HEK293 (cell line): ENCODE measurements at regions not wholly inside any gene's neighbourhood (a gene's known extent, or its start where the extent isn't known, plus 50 kb on each side); places are given as distances from the start of the nearest gene placed in this dataset.

Experiments
- CTCF ChIA-PET: fragments of 350-600 bp; formaldehyde crosslinking; extraction: SDS; loops from one replicate; lab custom pipeline; 2021; ENCODE audit warnings: antibody characterized with exemption; lab: Yijun Ruan, JAX
- POLR2A ChIA-PET: fragments of 300-600 bp; formaldehyde crosslinking; extraction: SDS; loops from one replicate; lab custom pipeline; 2020; ENCODE audit warnings: antibody characterized with exemption, inconsistent platforms; lab: Yijun Ruan, JAX
- H3K27ac ChIP-seq: fragments of 200-500 bp; sonication (Bioruptor generic); 2 replicates; pipeline ENCODE4 v1.5.1; 2014; ENCODE audit warnings: low read depth, low read length, control low read depth, inconsistent platforms; ENCODE audit errors: extremely low read depth
- H3K36me3 ChIP-seq, 2 experiments: fragments of 200-500 bp in 1 of 2; sonication (Bioruptor generic) in 1 of 2; 1 replicate in 1 of 2; 2 replicates in 1 of 2; pipeline ENCODE4 v1.5.1; 2014 to 2017; ENCODE audit warnings: inconsistent platforms in 2 of 2, low read length in 2 of 2; ENCODE audit not compliant: control insufficient read depth in 2 of 2, insufficient read depth in 1 of 2
- H3K4me1 ChIP-seq: fragments of 200-500 bp; sonication (Bioruptor generic); 2 replicates; pipeline ENCODE4 v1.5.1; 2014; ENCODE audit warnings: mild to moderate bottlenecking, low read length, inconsistent platforms; ENCODE audit not compliant: control insufficient read depth, insufficient read depth
- H3K4me3 ChIP-seq: 2 replicates; pipeline ENCODE4 v1.5.1; 2011; ENCODE audit warnings: low read depth, mild to moderate bottlenecking, control low read depth, low read length, moderate library complexity
- H3K9me3 ChIP-seq: fragments of 200-500 bp; sonication (Bioruptor generic); 2 replicates; pipeline ENCODE4 v1.5.1; 2014; ENCODE audit warnings: low read depth, low read length, inconsistent platforms; ENCODE audit not compliant: control insufficient read depth, insufficient read depth
- GFI1B ChIP-seq: fragments of 450-650 bp; formaldehyde crosslinking; IDR thresholded peaks from 2 replicates; pipeline ENCODE4 v1.5.1; 2016; ENCODE audit warnings: missing biosample characterization, missing genetic modification characterization
- GLIS2 ChIP-seq: fragments of 450-650 bp; formaldehyde crosslinking; IDR thresholded peaks from 2 replicates; pipeline ENCODE4 v1.5.1; 2016; ENCODE audit warnings: missing biosample characterization, missing genetic modification characterization
- HOXA7 ChIP-seq: sonication (generic); formaldehyde crosslinking; IDR thresholded peaks from 2 replicates; pipeline ENCODE4 v1.8.1; 2022; ENCODE audit warnings: missing genetic modification reagents, borderline replicate concordance
- PATZ1 ChIP-seq: fragments of 450-650 bp; formaldehyde crosslinking; IDR thresholded peaks from 2 replicates; pipeline ENCODE4 v1.5.1; 2016; ENCODE audit warnings: missing biosample characterization, missing genetic modification characterization
- PBX3 ChIP-seq: sonication (generic); formaldehyde crosslinking; IDR thresholded peaks from 2 replicates; pipeline ENCODE4 v1.8.1; 2022; ENCODE audit warnings: mild to moderate bottlenecking, moderate library complexity, missing genetic modification reagents
- REPIN1 ChIP-seq: fragments of 450-650 bp; formaldehyde crosslinking; IDR thresholded peaks from 2 replicates; pipeline ENCODE4 v1.5.1; 2017; ENCODE audit warnings: missing biosample characterization, missing genetic modification characterization, low read depth
- ZBTB17 ChIP-seq: fragments of 450-650 bp; formaldehyde crosslinking; IDR thresholded peaks from 2 replicates; pipeline ENCODE4 v1.5.1; 2016; ENCODE audit warnings: missing biosample characterization, missing genetic modification characterization
- ZBTB20 ChIP-seq: fragments of 450-650 bp; formaldehyde crosslinking; IDR thresholded peaks from 2 replicates; pipeline ENCODE4 v1.5.1; 2016; ENCODE audit warnings: missing biosample characterization, missing genetic modification characterization
- ZBTB44 ChIP-seq: fragments of 450-650 bp; IDR thresholded peaks from 2 replicates; pipeline ENCODE4 v1.5.1; 2018; ENCODE audit warnings: missing biosample characterization, mild to moderate bottlenecking, missing genetic modification characterization
- ZEB2 ChIP-seq: fragments of 450-650 bp; formaldehyde crosslinking; IDR thresholded peaks from 2 replicates; pipeline ENCODE4 v1.5.1; 2016; ENCODE audit warnings: missing biosample characterization, missing genetic modification characterization
- ZNF146 ChIP-seq: fragments of 450-650 bp; formaldehyde crosslinking; IDR thresholded peaks from 2 replicates; pipeline ENCODE4 v1.5.1; 2016; ENCODE audit warnings: missing biosample characterization, missing genetic modification characterization
- ZNF184 ChIP-seq: fragments of 450-650 bp; IDR thresholded peaks from 2 replicates; pipeline ENCODE4 v1.5.1; 2018; ENCODE audit warnings: missing biosample characterization, mild to moderate bottlenecking, missing genetic modification characterization
- ZNF19 ChIP-seq: fragments of 450-650 bp; formaldehyde crosslinking; IDR thresholded peaks from 2 replicates; pipeline ENCODE4; 2016; ENCODE audit warnings: missing biosample characterization, missing genetic modification characterization, low read depth
- ZNF23 ChIP-seq: fragments of 450-650 bp; formaldehyde crosslinking; IDR thresholded peaks from 2 replicates; pipeline ENCODE4 v1.5.1; 2016; ENCODE audit warnings: missing biosample characterization, missing genetic modification characterization, borderline replicate concordance
- ZNF26 ChIP-seq: fragments of 450-650 bp; formaldehyde crosslinking; IDR thresholded peaks from 2 replicates; pipeline ENCODE4 v1.5.1; 2016; ENCODE audit warnings: missing biosample characterization, missing genetic modification characterization
- ZNF274 ChIP-seq, 2 experiments: fragments of 200-500 bp in 1 of 2; fragments of 450-650 bp in 1 of 2; sonication (Bioruptor generic) in 1 of 2; formaldehyde crosslinking in 1 of 2; IDR thresholded peaks; 2 replicates each; pipeline versions ENCODE4 v1.5.1 to v1.6.1; 2014 to 2016; ENCODE audit warnings: borderline replicate concordance in 1 of 2, inconsistent platforms in 1 of 2, low read length in 1 of 2, missing biosample characterization in 1 of 2, missing genetic modification characterization in 1 of 2
- ZNF335 ChIP-seq: fragments of 450-650 bp; formaldehyde crosslinking; conservative IDR thresholded peaks from 2 replicates; pipeline ENCODE4 v1.5.1; 2016; ENCODE audit warnings: missing biosample characterization, missing genetic modification characterization
- ZNF473 ChIP-seq: fragments of 450-650 bp; formaldehyde crosslinking; IDR thresholded peaks from 2 replicates; pipeline ENCODE4 v1.5.1; 2017; ENCODE audit warnings: missing biosample characterization, missing genetic modification characterization
- ZNF529 ChIP-seq: fragments of 450-650 bp; formaldehyde crosslinking; IDR thresholded peaks from 2 replicates; pipeline ENCODE4 v1.5.1; 2017; ENCODE audit warnings: missing genetic modification characterization, missing biosample characterization; ENCODE audit not compliant: insufficient replicate concordance
- ZNF707 ChIP-seq: fragments of 450-650 bp; formaldehyde crosslinking; IDR thresholded peaks from 2 replicates; pipeline ENCODE4 v1.5.1; 2016; ENCODE audit warnings: missing biosample characterization, missing genetic modification characterization
- ZSCAN4 ChIP-seq: fragments of 450-650 bp; formaldehyde crosslinking; IDR thresholded peaks from 2 replicates; pipeline ENCODE4 v1.5.1; 2017; ENCODE audit warnings: missing biosample characterization, missing genetic modification characterization

GRCh38 chr3:40920041-40920440 lies 279.3 kb upstream of the CTNNB1 start:
- H3K27ac ChIP-seq: no peak overlapping the region
- POLR2A ChIA-PET: no interaction called here
- H3K4me3 ChIP-seq: no peak overlapping the region
- H3K36me3 ChIP-seq: no peaks in the 10 kb centered on the region
- TF ChIP-seq ZNF23 (tag by site-specific recombination) (no peak), ZBTB20 (tag by site-specific recombination) (peak; percentile 25; the same call in 1 of the 2 replicates), ZBTB44 (tag by site-specific recombination) (no peak), ZNF184 (no peak)
- H3K9me3 ChIP-seq: no peaks in the 10 kb centered on the region
- H3K4me1 ChIP-seq: no peaks in the 10 kb centered on the region; the same call in 1 of the 2 replicates
- CTCF ChIA-PET: interaction anchor here (0.5 kb wide), 1 partner anchor 25 kb away, joined by 3 read pairs; no protein-coding TSS in a partner anchor

GRCh38 chr3:40921251-40921650 lies 278.1 kb upstream of the CTNNB1 start:
- Histone ChIP-seq H3K4me1 (no peaks in the 10 kb centered on the region; the same call in 1 of the 2 replicates), H3K4me3 (no peak overlapping the region), H3K36me3 (no peaks in the 10 kb centered on the region), H3K27ac (no peak overlapping the region), H3K9me3 (no peaks in the 10 kb centered on the region)
- ChIA-PET CTCF (no interaction called here), POLR2A (no interaction called here)
- no peak for TF ChIP-seq PATZ1 (tag by site-specific recombination)
- no peak for TF ChIP-seq ZBTB17 (tag by site-specific recombination)
- TF ChIP-seq ZNF473: no peak
- no peak for TF ChIP-seq ZNF184
- no peak for TF ChIP-seq ZNF335 (tag by site-specific recombination)
- TF ChIP-seq ZEB2 (tag by site-specific recombination): no peak
- TF ChIP-seq ZNF707 (tag by site-specific recombination): no peak
- no peak for TF ChIP-seq GFI1B (tag by site-specific recombination)
- no peak for TF ChIP-seq PBX3 (CRISPR knock-in tag)
- no peak for TF ChIP-seq HOXA7 (CRISPR knock-in tag)
- no peak for TF ChIP-seq REPIN1 (tag by site-specific recombination)
- no peak for TF ChIP-seq ZNF529 (tag by site-specific recombination)
- no peak for TF ChIP-seq ZNF274 (IDR thresholded peaks at IDR 0.05; ENCODE audit: low read length)
- TF ChIP-seq ZNF274 (tag by site-specific recombination; IDR thresholded peaks at IDR 0.05; ENCODE audit: borderline replicate concordance): no peak
- TF ChIP-seq ZNF146 (tag by site-specific recombination): no peak
- TF ChIP-seq ZNF26 (tag by site-specific recombination): no peak
- TF ChIP-seq GLIS2: no peak
- TF ChIP-seq ZNF19: no peak
- TF ChIP-seq ZSCAN4 (tag by site-specific recombination): no peak
